ENCODE measurements at regions not wholly inside any gene's neighbourhood (a gene's known extent, or its start where the extent isn't known, plus 50 kb on each side); places are given as distances from the start of the nearest gene placed in this dataset.

DNA sequence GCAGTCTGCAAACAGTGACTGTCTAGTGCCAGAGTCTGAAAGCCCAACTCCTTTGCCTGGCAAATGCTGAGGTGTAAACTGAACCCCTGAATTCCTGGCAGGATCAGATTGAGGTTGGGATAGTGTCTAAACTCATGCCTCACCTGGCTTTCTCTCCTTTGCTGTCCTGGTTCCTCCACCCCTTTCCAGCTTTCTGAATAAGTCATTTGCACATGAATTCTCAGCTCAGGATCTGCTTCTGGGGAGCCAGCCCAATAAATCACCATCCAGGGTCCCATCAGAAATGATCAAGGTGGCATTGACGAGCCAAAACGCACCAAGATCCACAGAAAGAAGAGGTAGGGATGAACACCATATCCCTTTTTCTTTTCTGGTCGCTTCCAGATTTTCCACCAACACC lies 301.6 kb downstream of the LRFN2 start:
- TF ChIP-seq, protein P1, sequence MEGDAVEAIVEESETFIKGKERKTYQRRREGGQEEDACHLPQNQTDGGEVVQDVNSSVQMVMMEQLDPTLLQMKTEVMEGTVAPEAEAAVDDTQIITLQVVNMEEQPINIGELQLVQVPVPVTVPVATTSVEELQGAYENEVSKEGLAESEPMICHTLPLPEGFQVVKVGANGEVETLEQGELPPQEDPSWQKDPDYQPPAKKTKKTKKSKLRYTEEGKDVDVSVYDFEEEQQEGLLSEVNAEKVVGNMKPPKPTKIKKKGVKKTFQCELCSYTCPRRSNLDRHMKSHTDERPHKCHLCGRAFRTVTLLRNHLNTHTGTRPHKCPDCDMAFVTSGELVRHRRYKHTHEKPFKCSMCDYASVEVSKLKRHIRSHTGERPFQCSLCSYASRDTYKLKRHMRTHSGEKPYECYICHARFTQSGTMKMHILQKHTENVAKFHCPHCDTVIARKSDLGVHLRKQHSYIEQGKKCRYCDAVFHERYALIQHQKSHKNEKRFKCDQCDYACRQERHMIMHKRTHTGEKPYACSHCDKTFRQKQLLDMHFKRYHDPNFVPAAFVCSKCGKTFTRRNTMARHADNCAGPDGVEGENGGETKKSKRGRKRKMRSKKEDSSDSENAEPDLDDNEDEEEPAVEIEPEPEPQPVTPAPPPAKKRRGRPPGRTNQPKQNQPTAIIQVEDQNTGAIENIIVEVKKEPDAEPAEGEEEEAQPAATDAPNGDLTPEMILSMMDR (IDR thresholded peaks at IDR 0.05) = no peak
- TF ChIP-seq POLR2A (IDR thresholded peaks at IDR 0.05) = no peak
- Histone ChIP-seq H3K27me3 (no peaks in the 10 kb centered on the region), H3K9me3 (no peaks in the 10 kb centered on the region), H3K36me3 (no peaks in the 10 kb centered on the region), H3K4me1 (no peaks in the 10 kb centered on the region), H3K4me3 (no peak overlapping the region), H3K27ac (no peak overlapping the region)
- intact Hi-C loops (cut with DNase I; ENCODE audit: low total_unique reads) = no loop called here
- no peak for DNase-seq

DNA sequence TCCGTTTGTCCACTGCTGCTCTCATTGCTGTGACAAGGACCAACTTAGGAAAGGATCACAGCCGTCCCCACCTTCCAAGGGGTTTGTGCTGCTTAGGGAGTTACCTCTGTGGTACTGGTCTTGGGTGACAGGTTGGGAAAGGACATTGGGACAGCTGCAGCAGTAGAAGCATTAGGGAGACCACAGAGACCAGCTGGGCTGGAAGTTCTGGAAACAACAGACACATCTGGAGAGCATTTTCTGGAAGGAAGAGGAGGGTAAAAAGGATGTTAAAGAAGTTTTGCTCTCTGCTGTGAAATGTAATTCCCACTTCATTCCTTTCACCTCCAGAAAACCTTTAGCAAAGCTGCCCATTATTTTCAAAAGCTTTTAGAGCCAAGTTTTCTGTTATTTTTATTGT lies 304.2 kb downstream of the LRFN2 start:
- Histone ChIP-seq H3K36me3 (no peaks in the 10 kb centered on the region), H3K4me3 (no peak overlapping the region), H3K4me1 (no peaks in the 10 kb centered on the region), H3K27me3 (no peaks in the 10 kb centered on the region), H3K27ac (no peak overlapping the region), H3K9me3 (no peaks in the 10 kb centered on the region)
- no peak for TF ChIP-seq POLR2A (IDR thresholded peaks at IDR 0.05)
- TF ChIP-seq, protein P1 (IDR thresholded peaks at IDR 0.05) = no peak
- intact Hi-C loops (cut with DNase I; ENCODE audit: low total_unique reads) = loop anchor here (5.0 kb wide), 1 partner anchor 539 kb away; no protein-coding TSS in a partner anchor
- DNase-seq = no peak

DNA sequence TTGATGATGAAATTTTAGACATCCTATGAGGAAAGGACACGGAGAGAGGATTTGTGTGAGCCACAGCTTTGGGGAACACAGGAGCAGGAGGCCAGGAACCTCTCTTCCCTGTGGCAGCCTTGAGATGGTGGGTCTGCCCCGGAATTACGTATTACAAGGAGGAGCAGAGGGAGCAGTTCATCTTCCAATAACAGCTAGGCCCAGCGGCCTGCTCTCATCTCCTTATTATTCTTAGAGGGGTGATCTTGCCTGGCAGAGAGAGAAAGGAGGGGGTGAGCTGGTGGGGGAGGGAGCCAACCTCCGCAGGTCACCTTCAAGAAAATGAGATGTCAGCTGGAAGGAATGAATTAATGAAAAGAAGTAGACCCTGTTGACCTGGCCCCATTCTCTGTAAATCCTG lies 305.8 kb downstream of the LRFN2 start:
- DNase-seq = no peak
- H3K4me1 ChIP-seq = no peaks in the 10 kb centered on the region

DNA sequence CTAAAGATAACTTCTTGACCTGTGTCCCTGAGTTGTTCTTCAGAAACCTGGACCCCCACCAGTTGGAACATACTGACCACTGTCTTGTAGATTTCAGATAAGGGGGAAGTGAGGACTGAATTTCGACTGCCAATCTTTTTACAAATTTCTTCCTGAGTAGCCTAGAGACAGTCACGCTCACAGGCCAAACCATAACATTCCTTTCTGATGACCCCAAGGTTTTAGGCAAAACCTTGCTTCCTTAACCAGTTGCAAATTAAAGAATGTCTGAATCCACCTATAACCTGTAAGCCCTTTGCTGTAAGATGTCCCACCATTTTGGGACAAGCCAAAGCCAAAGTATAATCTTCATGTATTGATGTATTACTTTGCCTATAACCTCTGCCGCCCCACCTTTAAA lies 306.9 kb downstream of the LRFN2 start:
- H3K36me3 ChIP-seq = no peaks in the 10 kb centered on the region
- H3K4me1 ChIP-seq = no peaks in the 10 kb centered on the region
- DNase-seq = no peak
- no peak overlapping the region for H3K27ac ChIP-seq
- H3K9me3 ChIP-seq = no peaks in the 10 kb centered on the region
- intact Hi-C loops (cut with DNase I; ENCODE audit: low total_unique reads) = loop anchor here (5.0 kb wide), 1 partner anchor 542 kb away; no protein-coding TSS in a partner anchor
- TF ChIP-seq POLR2A (IDR thresholded peaks at IDR 0.05) = no peak
- TF ChIP-seq, protein P1 (IDR thresholded peaks at IDR 0.05) = no peak
- no peaks in the 10 kb centered on the region for H3K27me3 ChIP-seq
- H3K4me3 ChIP-seq = no peak overlapping the region

More for the DNA sequence above, 305.8 kb downstream of the LRFN2 start:
- Histone ChIP-seq H3K27ac (no peak overlapping the region), H3K27me3 (no peaks in the 10 kb centered on the region), H3K9me3 (no peaks in the 10 kb centered on the region), H3K4me3 (no peak overlapping the region), H3K36me3 (no peaks in the 10 kb centered on the region)
- intact Hi-C loops (cut with DNase I; ENCODE audit: low total_unique reads) = loop anchor here (5.0 kb wide), 1 partner anchor 541 kb away; no protein-coding TSS in a partner anchor
- TF ChIP-seq POLR2A (IDR thresholded peaks at IDR 0.05) = no peak
- TF ChIP-seq, protein P1 (IDR thresholded peaks at IDR 0.05) = no peak

DNA sequence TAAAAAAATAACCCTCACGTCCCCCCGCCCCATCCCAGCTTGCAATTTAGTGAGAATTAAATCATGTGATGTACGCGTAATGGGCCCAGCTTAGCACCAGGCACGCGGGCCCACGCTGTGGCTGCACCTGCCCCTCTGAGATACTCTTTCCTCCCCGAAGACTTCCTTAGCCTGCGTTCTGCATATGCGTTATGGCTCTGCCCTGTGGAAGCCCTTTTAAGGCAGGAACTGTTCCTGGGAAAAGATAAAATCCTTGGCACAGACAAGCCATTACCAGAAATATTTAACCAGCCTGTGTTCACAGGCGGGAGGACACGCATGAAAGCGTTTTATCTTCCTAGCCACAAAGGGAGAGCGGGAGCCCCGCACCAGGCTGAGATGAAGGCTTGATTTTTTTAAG lies 311.0 kb downstream of the LRFN2 start:
- Histone ChIP-seq H3K27me3 (no peaks in the 10 kb centered on the region), H3K9me3 (no peaks in the 10 kb centered on the region), H3K27ac (no peak overlapping the region), H3K4me3 (no peak overlapping the region), H3K36me3 (no peaks in the 10 kb centered on the region), H3K4me1 (no peaks in the 10 kb centered on the region)
- intact Hi-C loops (cut with DNase I; ENCODE audit: low total_unique reads) = no loop called here
- no peak for DNase-seq
- TF ChIP-seq POLR2A (IDR thresholded peaks at IDR 0.05) = no peak
- TF ChIP-seq, protein P1 (IDR thresholded peaks at IDR 0.05) = no peak
